D341Med (cell line): ENCODE measurements at regions not wholly inside any gene's neighbourhood (a gene's known extent, or its start where the extent isn't known, plus 50 kb on each side); places are given as distances from the start of the nearest gene placed in this dataset.
"Not testable (repeated sequence)": the region's sequence is repeated elsewhere in the genome, so short reads cannot be mapped to it uniquely, and the experiment has no call there.

ENCODE experiments used
- DNase-seq: peaks from one replicate; pipeline ENCODE4 v3.0.0; 2012; ENCODE audit warnings: low spot score

- no peak for DNase-seq
These were observed 86.4 kb upstream of the TMEM45B start for GRCh38 chr11:129729216-129729615.

GRCh38 chr11:129729823-129730222, 85.8 kb upstream of the TMEM45B start:
- DNase-seq: no peak

GRCh38 chr11:129731316-129731715, 84.3 kb upstream of the TMEM45B start:
- DNase-seq: no peak

- DNase-seq: no peak
These were observed 82.7 kb upstream of the TMEM45B start for GRCh38 chr11:129732941-129733340.

GRCh38 chr11:129733384-129733783, 82.3 kb upstream of the TMEM45B start:
- DNase-seq: no peak

DNA sequence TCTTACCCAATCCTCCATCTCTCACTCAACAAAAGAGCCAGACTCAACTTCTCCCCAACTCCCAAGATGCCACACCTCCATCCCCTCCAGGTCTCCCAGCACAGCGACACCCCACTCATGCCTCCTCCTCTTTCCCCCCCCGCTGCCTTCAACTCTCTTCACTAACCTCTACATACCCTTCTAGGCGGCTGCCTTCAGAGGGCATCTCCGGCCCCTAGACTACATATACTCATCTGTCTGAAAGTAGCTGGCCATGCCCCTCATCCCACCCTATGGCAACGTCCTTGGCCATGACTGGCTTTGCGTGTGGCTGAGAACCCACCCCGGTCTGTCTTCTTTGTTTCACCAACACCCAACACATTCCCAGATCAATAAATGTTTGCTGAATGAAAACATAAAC, 81.7 kb upstream of the TMEM45B start:
- no peak for DNase-seq

- DNase-seq: no peak
These were observed 81.0 kb upstream of the TMEM45B start for GRCh38 chr11:129734654-129735053.

GRCh38 chr11:129737831-129738230, 77.8 kb upstream of the TMEM45B start:
- no peak for DNase-seq

GRCh38 chr11:129738242-129738641, 77.4 kb upstream of the TMEM45B start:
- no peak for DNase-seq

DNA sequence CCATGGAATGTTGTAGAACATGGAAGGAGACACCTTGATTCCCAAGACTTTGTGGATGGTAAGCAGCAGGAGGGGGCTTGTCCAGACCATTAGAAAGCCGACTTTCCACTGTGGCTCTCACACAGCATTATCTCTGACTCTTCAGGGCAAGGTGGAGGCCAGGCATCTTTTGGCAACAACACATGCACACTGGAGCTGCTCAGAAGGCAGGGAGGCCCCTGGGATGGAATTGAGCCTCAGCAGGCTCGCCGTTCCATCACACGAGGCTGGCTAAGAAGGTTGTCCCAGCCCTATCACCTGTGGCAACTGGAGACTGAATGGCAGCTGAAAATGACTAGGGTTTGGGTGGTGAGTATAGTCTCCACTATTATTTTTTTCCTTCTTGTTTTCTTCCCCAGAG, 76.3 kb upstream of the TMEM45B start:
- no peak for DNase-seq

- no peak for DNase-seq
These were observed 75.4 kb upstream of the TMEM45B start for GRCh38 chr11:129740125-129740719.

GRCh38 chr11:129743112-129743815, 72.4 kb upstream of the TMEM45B start:
- DNase-seq: peak; percentile 70

DNA sequence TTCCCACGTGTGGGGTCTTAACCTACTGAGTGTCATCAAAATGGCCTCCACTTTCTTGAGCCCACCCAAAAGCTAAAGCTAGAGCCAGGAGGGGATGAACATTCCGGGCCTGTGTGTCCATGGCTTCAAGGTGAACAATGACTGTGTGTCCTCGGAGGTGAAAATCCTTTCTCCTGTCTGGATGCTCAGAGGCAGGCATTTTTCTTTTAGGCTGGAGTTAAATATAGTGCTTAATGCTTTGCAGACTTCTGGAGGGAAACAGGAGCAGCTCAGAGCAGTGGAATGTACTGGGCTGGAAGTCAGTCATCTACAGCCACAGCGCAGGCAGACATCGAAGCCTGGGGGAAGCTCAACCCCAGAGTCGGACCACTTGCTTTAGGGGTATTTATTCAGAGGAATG, 68.6 kb upstream of the TMEM45B start:
- no peak for DNase-seq

GRCh38 chr11:129749141-129749540, 66.5 kb upstream of the TMEM45B start:
- DNase-seq: no peak

GRCh38 chr11:129750343-129751292, 65.0 kb upstream of the TMEM45B start:
- DNase-seq: peak; percentile 89

GRCh38 chr11:129751511-129751910, 64.1 kb upstream of the TMEM45B start:
- no peak for DNase-seq

GRCh38 chr11:129763569-129763968, 52.1 kb upstream of the TMEM45B start:
- DNase-seq: not testable (repeated sequence)

- not testable (repeated sequence) for DNase-seq
These were observed 51.4 kb upstream of the TMEM45B start for GRCh38 chr11:129764204-129764603.
